ENCODE measurements at regions not wholly inside any gene's neighbourhood (a gene's known extent, or its start where the extent isn't known, plus 50 kb on each side); places are given as distances from the start of the nearest gene placed in this dataset.

GRCh38 chr4:165709516-165709915 lies 163.5 kb upstream of the TLL1 start:
- Histone ChIP-seq H3K36me3 (ENCODE audit: insufficient read depth, low read length) (no peaks in the 10 kb centered on the region), H2AFZ (ENCODE audit: low read depth, low read length) (no peak overlapping the region), H3K9ac (ENCODE audit: low read length) (no peak overlapping the region), H3K9me2 (ENCODE audit: insufficient read depth, low read length) (no peaks in the 10 kb centered on the region), H3K4me3 (ENCODE audit: low read length) (no peak overlapping the region), H3K27me3 (ENCODE audit: insufficient read depth, low read depth, low read length) (no peaks in the 10 kb centered on the region), H4K20me1 (ENCODE audit: insufficient read depth) (no peaks in the 10 kb centered on the region), H3K9me3 (ENCODE audit: low read length) (no peaks in the 10 kb centered on the region), H3K27ac (ENCODE audit: low read length) (no peak overlapping the region), H3K79me2 (replicated peaks; ENCODE audit: insufficient read depth, low read length) (no peaks in the 10 kb centered on the region), H3K4me2 (ENCODE audit: low read length) (no peak overlapping the region), H3F3A (ENCODE audit: insufficient read depth, low read length, poor library complexity, severe bottlenecking) (no peaks in the 10 kb centered on the region)
- TF ChIP-seq RAD21 (conservative IDR thresholded peaks at IDR 0.05) (no peak), EZH2 (IDR thresholded peaks at IDR 0.05; ENCODE audit: borderline replicate concordance, insufficient read depth, low read length, poor library complexity, severe bottlenecking) (no peak), REST (IDR thresholded peaks at IDR 0.05; ENCODE audit: borderline replicate concordance) (no peak), SMC3 (conservative IDR thresholded peaks at IDR 0.05; ENCODE audit: poor library complexity) (no peak), POLR2AphosphoS5 (IDR thresholded peaks at IDR 0.05) (no peak), CTCF (IDR thresholded peaks at IDR 0.05; ENCODE audit: poor library complexity, severe bottlenecking) (no peak), MXI1 (conservative IDR thresholded peaks at IDR 0.05; ENCODE audit: poor library complexity, severe bottlenecking) (no peak)

- Histone ChIP-seq H3K79me2 (replicated peaks; ENCODE audit: insufficient read depth, low read length) (no peaks in the 10 kb centered on the region), H3K9me2 (ENCODE audit: insufficient read depth, low read length) (no peaks in the 10 kb centered on the region), H3K4me3 (ENCODE audit: low read length) (no peak overlapping the region), H3K27ac (ENCODE audit: low read length) (no peak overlapping the region), H3F3A (ENCODE audit: insufficient read depth, low read length, poor library complexity, severe bottlenecking) (no peaks in the 10 kb centered on the region), H2AFZ (ENCODE audit: low read depth, low read length) (no peak overlapping the region), H3K9ac (ENCODE audit: low read length) (no peak overlapping the region), H3K4me2 (ENCODE audit: low read length) (no peak overlapping the region), H3K27me3 (ENCODE audit: insufficient read depth, low read depth, low read length) (no peaks in the 10 kb centered on the region), H3K36me3 (ENCODE audit: insufficient read depth, low read length) (no peaks in the 10 kb centered on the region), H3K9me3 (ENCODE audit: low read length) (no peaks in the 10 kb centered on the region), H4K20me1 (ENCODE audit: insufficient read depth) (no peaks in the 10 kb centered on the region)
- no peak for TF ChIP-seq RAD21 (conservative IDR thresholded peaks at IDR 0.05)
- TF ChIP-seq EP300 (conservative IDR thresholded peaks at IDR 0.05; ENCODE audit: poor library complexity, severe bottlenecking) = no peak
Measured at GRCh38 chr4:165709973-165710526, 163.0 kb upstream of the TLL1 start.

- Histone ChIP-seq H3K27ac (ENCODE audit: low read length) (no peak overlapping the region), H3F3A (ENCODE audit: insufficient read depth, low read length, poor library complexity, severe bottlenecking) (no peaks in the 10 kb centered on the region), H3K9me3 (ENCODE audit: low read length) (no peaks in the 10 kb centered on the region), H3K4me2 (ENCODE audit: low read length) (no peak overlapping the region), H3K36me3 (ENCODE audit: insufficient read depth, low read length) (no peaks in the 10 kb centered on the region), H2AFZ (ENCODE audit: low read depth, low read length) (no peak overlapping the region), H3K9ac (ENCODE audit: low read length) (no peak overlapping the region), H3K27me3 (ENCODE audit: insufficient read depth, low read depth, low read length) (no peaks in the 10 kb centered on the region), H4K20me1 (ENCODE audit: insufficient read depth) (no peaks in the 10 kb centered on the region), H3K4me3 (ENCODE audit: low read length) (no peak overlapping the region), H3K79me2 (replicated peaks; ENCODE audit: insufficient read depth, low read length) (no peaks in the 10 kb centered on the region), H3K9me2 (ENCODE audit: insufficient read depth, low read length) (no peaks in the 10 kb centered on the region)
- no peak for TF ChIP-seq RAD21 (conservative IDR thresholded peaks at IDR 0.05)
- no peak for TF ChIP-seq EP300 (conservative IDR thresholded peaks at IDR 0.05; ENCODE audit: poor library complexity, severe bottlenecking)
- no peak for TF ChIP-seq SMC3 (conservative IDR thresholded peaks at IDR 0.05; ENCODE audit: poor library complexity)
- TF ChIP-seq REST (IDR thresholded peaks at IDR 0.05; ENCODE audit: borderline replicate concordance) = no peak
- no peak for TF ChIP-seq MXI1 (conservative IDR thresholded peaks at IDR 0.05; ENCODE audit: poor library complexity, severe bottlenecking)
- TF ChIP-seq POLR2AphosphoS5 (IDR thresholded peaks at IDR 0.05) = no peak
- TF ChIP-seq TAF1 (IDR thresholded peaks at IDR 0.05; ENCODE audit: low read depth) = no peak
- no peak for TF ChIP-seq CTCF (IDR thresholded peaks at IDR 0.05; ENCODE audit: poor library complexity, severe bottlenecking)
- TF ChIP-seq EZH2 (IDR thresholded peaks at IDR 0.05; ENCODE audit: borderline replicate concordance, insufficient read depth, low read length, poor library complexity, severe bottlenecking) = no peak
Measured at GRCh38 chr4:165711436-165711835, 161.6 kb upstream of the TLL1 start.
